Natural killer cell (primary cell): ENCODE measurements at regions not wholly inside any gene's neighbourhood (a gene's known extent, or its start where the extent isn't known, plus 50 kb on each side); places are given as distances from the start of the nearest gene placed in this dataset.
"Not testable (repeated sequence)": the region's sequence is repeated elsewhere in the genome, so short reads cannot be mapped to it uniquely, and the experiment has no call there.

Source experiments
- ATAC-seq, 3 donors: fragments of 150-1000 bp in 2 of 3; fragments of 200-7000 bp in 1 of 3; cut with Tn5 transposase; 1 replicate in 1 of 3; 2 replicates in 2 of 3; pipeline ENCODE4 v1.10.0; 2021; ENCODE audit warnings: mild to moderate bottlenecking in 2 of 3, moderate library complexity in 2 of 3
- DNase-seq, 2 donors: peaks; one replicate each; pipeline versions ENCODE4 v3.0.0 to v3.0.0-alpha.2; 2013 to 2021; ENCODE audit warnings: mixed read lengths in 1 of 2
- H3K27ac ChIP-seq: one replicate; pipeline ENCODE4 v1.5.1; 2013; ENCODE audit warnings: mild to moderate bottlenecking, low read length
- H3K27me3 ChIP-seq: one replicate; pipeline ENCODE4 v1.6.1; 2013; ENCODE audit warnings: low read length; ENCODE audit not compliant: control insufficient read depth, insufficient read depth
- H3K36me3 ChIP-seq: one replicate; pipeline ENCODE4 v1.6.1; 2013; ENCODE audit warnings: low read length; ENCODE audit not compliant: control insufficient read depth, insufficient read depth
- H3K4me1 ChIP-seq: one replicate; pipeline ENCODE4 v1.6.1; 2013; ENCODE audit warnings: low read length; ENCODE audit not compliant: control insufficient read depth, insufficient read depth
- H3K4me3 ChIP-seq: one replicate; pipeline ENCODE4 v1.5.1; 2013; ENCODE audit warnings: low read length
- H3K9me3 ChIP-seq: one replicate; pipeline ENCODE4 v1.6.1; 2013; ENCODE audit warnings: low read length; ENCODE audit not compliant: control insufficient read depth, insufficient read depth
- H3K27ac Mint-ChIP-seq, 2 donors: one replicate each; pipeline ENCODE4 v1.8.0; 2022; ENCODE audit warnings: mild to moderate bottlenecking in 2 of 2, mixed read lengths in 2 of 2, moderate library complexity in 1 of 2
- H3K27me3 Mint-ChIP-seq, 2 donors: one replicate each; pipeline ENCODE4 v1.8.0; 2022; ENCODE audit warnings: low read depth in 2 of 2, mixed read lengths in 2 of 2
- H3K36me3 Mint-ChIP-seq: one replicate; pipeline ENCODE4 v1.8.0; 2022; ENCODE audit warnings: mixed read lengths
- H3K4me1 Mint-ChIP-seq, 2 donors: one replicate each; pipeline ENCODE4 v1.8.0; 2022; ENCODE audit warnings: mixed read lengths in 2 of 2
- H3K4me3 Mint-ChIP-seq: one replicate; pipeline ENCODE4 v1.8.0; 2022; ENCODE audit warnings: mild to moderate bottlenecking, moderate library complexity, mixed read lengths
- H3K9me3 Mint-ChIP-seq, 2 donors: one replicate each; pipeline ENCODE4 v1.8.0; 2022; ENCODE audit warnings: mixed read lengths in 2 of 2
- WGBS: methylation state at CpG from one replicate; pipeline ENCODE4 v1.1.7; 2013; ENCODE audit warnings: missing lambda C conversion rate; ENCODE audit not compliant: insufficient coverage; 5-methylcytosine and 5-hydroxymethylcytosine counted together
- intact Hi-C: fragments of 100-400 bp; cut with micrococcal nuclease; formaldehyde crosslinking; loops from one replicate; pipeline ENCODE4 v1.14.2; 2022
- TF ChIP-seq, protein P1 (sequence below): fragments of 200-600 bp; IDR thresholded peaks from one replicate; pipeline ENCODE4 v1.8.0; 2022; ENCODE audit warnings: antibody characterized with exemption

DNA sequence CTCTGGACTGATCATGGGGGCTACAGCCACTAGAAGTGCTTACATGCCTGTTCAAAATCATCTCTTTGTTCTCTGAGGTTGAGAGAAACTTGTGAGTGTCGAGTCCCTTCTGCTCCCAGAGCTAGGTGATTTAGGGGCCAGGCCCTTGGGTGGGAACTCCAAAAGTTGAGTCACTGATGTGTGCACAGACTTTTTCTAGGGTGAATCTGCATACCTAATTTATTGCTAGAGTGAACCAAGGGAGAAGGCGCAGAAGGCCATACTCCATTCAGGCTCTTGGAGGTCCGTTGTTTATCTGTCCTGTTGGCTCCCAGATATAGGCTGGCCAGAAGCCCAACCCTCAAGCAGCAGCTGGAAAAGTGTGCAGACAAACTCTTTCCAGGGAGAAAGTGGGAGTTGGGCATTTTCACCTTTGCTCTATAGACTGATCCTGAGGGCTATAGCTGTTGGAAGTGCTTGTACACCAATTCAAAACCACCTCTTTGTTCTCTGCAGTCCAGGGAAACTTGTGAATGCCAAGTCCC is 80.8 kb upstream of the ARX start:
- no peaks in the 10 kb centered on the region for H3K4me1 Mint-ChIP-seq
- intact Hi-C loops: no loop called here
- WGBS: 84% methylated on average over 3 of the region's 3 CpGs

DNA sequence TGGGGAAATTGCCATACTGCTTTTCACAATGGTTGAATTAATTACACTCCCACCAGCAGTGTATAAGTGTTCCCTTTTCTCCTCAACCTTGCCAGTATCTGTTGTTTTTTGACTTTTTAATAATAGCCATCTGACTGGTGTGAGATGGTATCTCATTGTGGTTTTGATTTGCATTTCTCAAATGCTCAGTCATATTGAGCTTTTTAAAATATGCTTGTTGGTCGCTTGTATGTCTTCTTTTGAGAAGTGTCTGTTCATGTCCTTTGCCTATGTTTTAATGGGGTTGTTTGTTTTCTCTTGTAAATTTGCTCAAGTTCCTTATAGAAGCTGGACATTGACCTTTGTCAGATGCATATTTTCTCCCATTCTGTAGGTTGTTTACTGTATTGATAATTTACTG is 75.4 kb upstream of the ARX start:
- H3K36me3 Mint-ChIP-seq, H3K4me3 Mint-ChIP-seq, H3K27me3 ChIP-seq, H3K36me3 ChIP-seq, H3K4me1 ChIP-seq, DNase-seq, intact Hi-C loops, H3K9me3 ChIP-seq, H3K27ac ChIP-seq, ATAC-seq, H3K4me3 ChIP-seq, H3K4me1 Mint-ChIP-seq, H3K9me3 Mint-ChIP-seq, H3K27ac Mint-ChIP-seq: not testable (repeated sequence)
- peaks cover 12 to 42% of the 10 kb centered on the region in 2 donors for H3K27me3 Mint-ChIP-seq
- WGBS: no CpG with 5 or more reads among the region's 1 CpG

More for the DNA sequence above, 80.8 kb upstream of the ARX start:
- TF ChIP-seq, protein P1, sequence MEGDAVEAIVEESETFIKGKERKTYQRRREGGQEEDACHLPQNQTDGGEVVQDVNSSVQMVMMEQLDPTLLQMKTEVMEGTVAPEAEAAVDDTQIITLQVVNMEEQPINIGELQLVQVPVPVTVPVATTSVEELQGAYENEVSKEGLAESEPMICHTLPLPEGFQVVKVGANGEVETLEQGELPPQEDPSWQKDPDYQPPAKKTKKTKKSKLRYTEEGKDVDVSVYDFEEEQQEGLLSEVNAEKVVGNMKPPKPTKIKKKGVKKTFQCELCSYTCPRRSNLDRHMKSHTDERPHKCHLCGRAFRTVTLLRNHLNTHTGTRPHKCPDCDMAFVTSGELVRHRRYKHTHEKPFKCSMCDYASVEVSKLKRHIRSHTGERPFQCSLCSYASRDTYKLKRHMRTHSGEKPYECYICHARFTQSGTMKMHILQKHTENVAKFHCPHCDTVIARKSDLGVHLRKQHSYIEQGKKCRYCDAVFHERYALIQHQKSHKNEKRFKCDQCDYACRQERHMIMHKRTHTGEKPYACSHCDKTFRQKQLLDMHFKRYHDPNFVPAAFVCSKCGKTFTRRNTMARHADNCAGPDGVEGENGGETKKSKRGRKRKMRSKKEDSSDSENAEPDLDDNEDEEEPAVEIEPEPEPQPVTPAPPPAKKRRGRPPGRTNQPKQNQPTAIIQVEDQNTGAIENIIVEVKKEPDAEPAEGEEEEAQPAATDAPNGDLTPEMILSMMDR: no peak
- H3K36me3 ChIP-seq: no peaks in the 10 kb centered on the region
- no peaks in the 10 kb centered on the region for H3K4me1 ChIP-seq
- Mint-ChIP-seq H3K36me3 (peaks cover 5% of the 10 kb centered on the region), H3K4me3 (no peak overlapping the region), H3K27me3 (peaks cover 9 to 45% of the 10 kb centered on the region in 2 donors), H3K9me3 (no peaks in the 10 kb centered on the region), H3K27ac (no peak overlapping the region)
- H3K27ac ChIP-seq: no peak overlapping the region
- no peaks in the 10 kb centered on the region for H3K9me3 ChIP-seq
- ATAC-seq: no peak
- no peak overlapping the region for H3K4me3 ChIP-seq
- no peaks in the 10 kb centered on the region for H3K27me3 ChIP-seq
- no peak for DNase-seq

DNA sequence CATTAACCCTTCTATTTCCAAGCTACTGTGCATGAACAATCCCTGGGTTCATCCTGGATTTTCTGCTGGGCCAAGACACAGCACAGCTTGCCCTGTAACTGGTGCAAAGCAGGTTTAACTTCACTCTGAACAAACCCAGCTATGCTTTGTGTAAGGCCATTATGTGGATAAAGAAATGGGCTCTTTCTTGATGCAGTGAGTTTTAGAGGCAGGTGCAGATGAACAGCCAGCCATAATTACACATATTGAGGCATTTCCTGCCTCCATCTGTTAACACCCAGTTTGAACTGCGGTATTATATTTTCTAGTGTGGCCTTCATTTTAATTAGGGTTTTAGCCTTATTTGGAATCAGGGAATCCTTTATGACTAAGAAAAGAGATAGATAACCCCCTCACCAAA is 68.7 kb upstream of the ARX start:
- intact Hi-C loops: no loop called here
- H3K27me3 ChIP-seq: no peaks in the 10 kb centered on the region
- no peak overlapping the region for H3K27ac ChIP-seq
- H3K36me3 ChIP-seq: no peaks in the 10 kb centered on the region
- DNase-seq (no peak), ATAC-seq (no peak)
- Mint-ChIP-seq H3K9me3 (peaks cover 0 to 2% of the 10 kb centered on the region in 2 donors), H3K27ac (no peak overlapping the region), H3K27me3 (peaks cover 3 to 5% of the 10 kb centered on the region in 2 donors), H3K36me3 (no peaks in the 10 kb centered on the region), H3K4me3 (no peak overlapping the region), H3K4me1 (no peaks in the 10 kb centered on the region)
- TF ChIP-seq, protein P1: no peak
- H3K4me3 ChIP-seq: no peak overlapping the region
- H3K9me3 ChIP-seq: no peaks in the 10 kb centered on the region
- no CpG with 5 or more reads among the region's 1 CpG for WGBS
- H3K4me1 ChIP-seq: no peaks in the 10 kb centered on the region

DNA sequence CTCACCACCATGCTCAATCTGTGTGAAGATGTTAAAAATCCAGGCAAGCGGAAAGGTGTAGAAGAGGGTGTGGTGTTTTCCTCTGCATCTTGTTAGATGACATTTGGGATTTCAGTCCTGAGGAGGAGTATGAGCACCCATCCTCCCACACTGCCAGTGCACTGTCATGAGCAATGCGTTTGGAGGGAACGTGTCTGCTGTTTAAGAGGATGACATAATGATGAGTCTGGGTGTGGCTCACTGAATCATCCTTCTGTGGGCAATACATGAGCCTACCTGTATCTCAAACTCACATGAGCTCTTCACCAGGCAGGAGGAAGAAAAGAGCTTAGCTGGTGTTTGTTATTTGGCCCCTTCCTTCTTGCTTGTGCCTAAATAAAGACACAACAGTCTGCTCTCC is 67.9 kb upstream of the ARX start:
- Histone ChIP-seq H3K27me3 (no peaks in the 10 kb centered on the region), H3K27ac (no peak overlapping the region), H3K4me1 (no peaks in the 10 kb centered on the region), H3K36me3 (no peaks in the 10 kb centered on the region), H3K9me3 (no peaks in the 10 kb centered on the region), H3K4me3 (no peak overlapping the region)
- intact Hi-C loops: no loop called here
- H3K4me3 Mint-ChIP-seq: no peak overlapping the region
- H3K9me3 Mint-ChIP-seq: no peaks in the 10 kb centered on the region
- 100% methylated on average over 1 of the region's 3 CpGs for WGBS
- ATAC-seq (no peak), DNase-seq (no peak)
- TF ChIP-seq, protein P1: no peak
- peaks cover 0 to 5% of the 10 kb centered on the region in 2 donors for H3K27me3 Mint-ChIP-seq
- no peaks in the 10 kb centered on the region for H3K36me3 Mint-ChIP-seq
- H3K27ac Mint-ChIP-seq: no peak overlapping the region
- no peaks in the 10 kb centered on the region for H3K4me1 Mint-ChIP-seq
